HEK293T (cell line): ENCODE measurements at regions not wholly inside any gene's neighbourhood (a gene's known extent, or its start where the extent isn't known, plus 50 kb on each side); places are given as distances from the start of the nearest gene placed in this dataset.

Experiments
- ELF4 ChIP-seq: fragments of 450-650 bp; IDR thresholded peaks from 2 replicates; pipeline ENCODE4 v1.6.1; 2017; ENCODE audit warnings: antibody characterized with exemption
- FOXA1 ChIP-seq: fragments of 450-650 bp; IDR thresholded peaks from 2 replicates; pipeline ENCODE4 v1.6.1; 2016; ENCODE audit warnings: mild to moderate bottlenecking
- FOXK2 ChIP-seq: fragments of 450-650 bp; IDR thresholded peaks from 2 replicates; pipeline ENCODE4 v1.6.1; 2016; ENCODE audit warnings: mild to moderate bottlenecking
- FOXM1 ChIP-seq: fragments of 450-650 bp; IDR thresholded peaks from 2 replicates; pipeline ENCODE4 v1.6.1; 2017; ENCODE audit warnings: mild to moderate bottlenecking, borderline replicate concordance
- L3MBTL2 ChIP-seq: fragments of 450-650 bp; conservative IDR thresholded peaks from 2 replicates; pipeline ENCODE4 v1.6.1; 2016; ENCODE audit warnings: mild to moderate bottlenecking
- LEF1 ChIP-seq: fragments of 450-650 bp; IDR thresholded peaks from 2 replicates; pipeline ENCODE4 v1.6.1; 2017; ENCODE audit warnings: mild to moderate bottlenecking, borderline replicate concordance
- NFRKB ChIP-seq: fragments of 450-650 bp; IDR thresholded peaks from 2 replicates; pipeline ENCODE4 v1.6.1; 2016; ENCODE audit warnings: mild to moderate bottlenecking, moderate library complexity
- PKNOX1 ChIP-seq: fragments of 450-650 bp; IDR thresholded peaks from 2 replicates; pipeline ENCODE4 v1.6.1; 2016
- SP1 ChIP-seq: fragments of 450-650 bp; IDR thresholded peaks from 2 replicates; pipeline ENCODE4 v1.6.1; 2017
- SUZ12 ChIP-seq: fragments of 450-650 bp; IDR thresholded peaks from 2 replicates; pipeline ENCODE4 v1.6.1; 2016; ENCODE audit warnings: mild to moderate bottlenecking
- TARDBP ChIP-seq: fragments of 450-650 bp; IDR thresholded peaks from 2 replicates; pipeline ENCODE4 v1.6.1; 2016
- ZNF384 ChIP-seq: fragments of 450-650 bp; IDR thresholded peaks from 2 replicates; pipeline ENCODE4 v1.6.1; 2016

GRCh38 chr3:134083008-134083407 lies 53.3 kb upstream of the SLCO2A1 start:
- TF ChIP-seq ZNF384, result no peak
- TF ChIP-seq SP1, result no peak
- no peak for TF ChIP-seq FOXM1
- no peak for TF ChIP-seq FOXK2
- no peak for TF ChIP-seq LEF1
- no peak for TF ChIP-seq TARDBP
- TF ChIP-seq PKNOX1, result no peak
- TF ChIP-seq NFRKB, result no peak
- no peak for TF ChIP-seq L3MBTL2
- TF ChIP-seq ELF4, result no peak
- no peak for TF ChIP-seq SUZ12
- no peak for TF ChIP-seq FOXA1
